ENCODE measurements at regions not wholly inside any gene's neighbourhood (a gene's known extent, or its start where the extent isn't known, plus 50 kb on each side); places are given as distances from the start of the nearest gene placed in this dataset.

DNA sequence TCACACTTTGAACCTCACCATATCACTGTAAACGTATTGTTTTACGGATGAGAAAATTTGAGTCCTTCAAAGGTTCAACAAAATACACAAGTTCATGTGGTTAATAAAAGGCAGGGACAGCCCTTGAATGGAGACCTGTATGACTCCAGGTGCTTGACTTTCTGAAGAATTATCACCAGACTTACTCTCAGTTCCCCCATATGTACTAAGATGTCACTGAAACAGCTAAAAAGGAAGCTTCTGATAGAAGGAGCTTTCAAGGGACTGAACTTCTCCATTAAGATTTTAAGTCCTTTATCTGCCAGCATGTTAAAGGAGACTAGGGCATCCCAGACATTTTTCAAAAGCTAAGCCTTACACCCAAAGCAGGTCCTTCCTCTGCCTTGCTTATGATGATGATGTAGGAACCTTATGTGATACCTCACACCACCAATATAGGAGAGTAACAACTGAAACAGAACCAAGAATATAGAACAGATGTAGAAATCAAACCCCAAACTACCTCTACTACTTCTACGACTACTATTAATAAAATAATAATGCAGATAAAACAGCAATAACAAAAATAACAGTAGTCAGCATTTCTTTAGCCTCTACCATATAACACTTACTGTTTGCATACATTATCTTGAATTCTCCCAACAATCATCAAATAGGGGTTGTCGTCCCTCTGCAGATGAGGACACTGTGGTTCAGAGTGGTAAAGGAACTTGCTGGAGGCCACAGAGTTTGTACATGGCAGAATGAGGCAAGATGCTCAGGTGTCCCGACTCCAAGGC, 273.9 kb downstream of the ELAVL2 start:
- DNase-seq: no peak

DNA sequence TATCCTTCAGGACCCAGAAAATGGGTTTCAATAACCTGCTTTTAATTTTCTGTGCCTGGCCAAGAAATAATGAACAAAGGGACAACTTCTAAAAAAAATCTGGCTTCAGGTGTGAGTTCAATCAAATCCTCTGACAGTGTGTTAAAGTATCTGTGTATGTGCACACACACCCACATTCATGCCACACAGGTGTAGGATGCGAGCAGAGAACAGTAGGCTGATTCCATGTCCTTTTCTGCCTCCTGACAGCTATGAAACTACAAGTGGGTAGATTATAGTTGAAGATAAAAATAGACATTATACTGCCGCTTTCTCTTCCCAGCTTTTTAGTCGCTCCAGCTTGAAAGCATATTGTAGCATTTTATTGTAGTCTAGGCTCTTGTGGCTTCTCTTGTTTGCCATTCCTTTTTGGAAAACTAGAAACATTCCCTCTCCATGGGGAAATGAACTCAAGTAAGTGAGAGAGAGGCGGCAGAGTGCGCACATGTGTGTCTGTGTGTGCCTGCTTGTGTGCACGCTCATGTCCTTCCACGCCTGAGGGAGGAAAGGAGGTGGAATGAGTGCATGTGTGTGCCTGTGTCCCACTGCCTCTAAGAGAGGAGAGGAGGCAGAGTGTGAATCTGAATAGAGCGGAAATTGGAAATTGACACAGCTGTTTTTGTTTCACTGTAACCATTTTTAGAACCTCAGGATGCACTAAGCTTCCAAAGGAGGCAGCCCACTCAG, 273.0 kb downstream of the ELAVL2 start:
- no peak for DNase-seq

DNA sequence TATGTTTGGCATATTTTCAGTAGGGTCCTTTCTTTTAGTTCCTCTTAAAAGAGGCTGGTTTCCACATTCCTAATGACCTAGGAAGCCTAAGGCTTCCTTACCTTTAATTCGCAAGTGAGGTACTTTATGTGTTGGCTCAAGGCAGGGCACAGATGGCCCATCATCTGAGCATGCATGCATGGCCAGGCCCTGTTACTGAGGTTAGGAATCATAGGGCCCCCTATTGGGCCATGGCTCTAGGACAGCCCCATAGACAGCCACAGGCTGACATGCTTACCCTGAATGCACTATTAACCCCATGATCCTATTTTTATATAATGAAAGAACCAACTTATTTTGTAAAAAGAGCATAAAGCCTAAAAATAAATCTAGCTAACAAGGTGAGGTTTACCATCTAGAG, 271.4 kb downstream of the ELAVL2 start:
- no peak for DNase-seq

DNA sequence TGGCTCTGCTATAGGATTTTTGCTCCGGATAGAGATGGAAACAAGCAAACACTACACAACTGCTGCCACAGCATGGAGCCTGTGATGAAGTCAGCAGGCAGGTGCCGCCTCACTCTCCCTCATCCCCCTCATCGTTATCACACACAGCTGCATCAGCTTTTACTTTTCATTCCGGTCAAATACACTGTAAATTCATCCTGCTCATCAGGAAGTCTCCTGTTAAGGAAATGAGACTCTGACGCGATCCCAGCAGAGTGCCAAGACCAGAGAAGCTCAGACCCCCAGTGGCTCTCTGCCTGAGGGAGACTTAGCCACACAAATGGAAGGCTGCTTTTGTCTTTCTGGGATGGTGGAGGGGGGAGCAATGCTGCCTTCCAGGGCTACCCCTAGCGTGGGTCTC, 270.2 kb downstream of the ELAVL2 start:
- no peak for DNase-seq

DNA sequence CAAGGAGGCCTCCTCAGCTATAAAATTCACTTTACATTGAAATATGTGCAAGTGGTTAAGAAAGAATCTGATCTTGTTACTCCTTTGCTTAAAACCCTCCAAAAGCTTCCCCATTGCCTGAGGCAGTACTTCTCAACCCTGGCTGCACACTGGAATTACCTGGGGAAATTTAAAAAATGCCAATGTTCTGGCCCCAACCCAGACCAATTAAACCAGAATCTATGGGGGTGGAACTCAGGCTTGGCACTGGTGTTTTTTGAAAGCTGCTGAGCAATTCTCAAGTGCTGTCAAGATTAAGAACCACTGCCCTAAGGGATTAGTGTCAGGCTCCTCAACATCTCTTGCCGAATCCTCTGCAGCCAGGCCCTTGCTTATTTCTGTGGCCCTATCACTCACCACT, 269.6 kb downstream of the ELAVL2 start:
- DNase-seq: no peak

DNA sequence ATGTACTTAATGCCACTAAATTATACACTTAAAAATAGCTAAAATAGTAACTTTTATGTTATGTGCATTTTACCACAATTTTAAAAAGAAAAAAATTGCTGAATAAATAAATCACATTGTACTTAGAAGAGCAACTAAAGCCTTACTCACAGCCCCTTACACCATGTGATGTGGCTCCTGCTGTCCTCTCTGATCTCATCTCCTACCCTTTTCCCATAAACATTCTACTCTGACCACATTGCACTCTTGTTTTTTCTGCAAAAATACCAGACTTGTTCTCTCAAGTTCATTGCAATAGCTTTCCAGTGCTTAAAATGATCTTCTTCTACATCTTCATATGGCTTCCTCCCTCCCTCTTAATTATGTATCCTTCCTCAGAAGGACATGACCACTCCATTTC, 268.4 kb downstream of the ELAVL2 start:
- DNase-seq: no peak

DNA sequence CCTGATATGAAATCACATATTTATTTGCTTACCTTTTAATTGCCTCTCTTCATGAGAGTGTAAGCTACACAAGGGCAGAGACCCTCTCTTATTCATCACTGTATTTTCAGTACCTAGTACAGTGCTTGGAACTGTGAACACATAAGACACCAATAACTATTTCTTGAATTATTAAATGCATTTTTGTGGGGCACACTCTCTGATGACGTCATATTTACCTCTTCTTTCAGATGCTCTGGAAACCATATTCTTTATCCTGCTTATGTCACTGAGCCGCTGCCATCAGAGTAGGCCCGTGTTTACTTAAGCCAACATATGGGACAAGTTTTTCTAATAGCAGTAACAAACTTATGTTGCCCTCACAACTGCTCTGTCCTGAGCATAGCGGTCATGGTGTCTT, 266.5 kb downstream of the ELAVL2 start:
- no peak for DNase-seq

DNA sequence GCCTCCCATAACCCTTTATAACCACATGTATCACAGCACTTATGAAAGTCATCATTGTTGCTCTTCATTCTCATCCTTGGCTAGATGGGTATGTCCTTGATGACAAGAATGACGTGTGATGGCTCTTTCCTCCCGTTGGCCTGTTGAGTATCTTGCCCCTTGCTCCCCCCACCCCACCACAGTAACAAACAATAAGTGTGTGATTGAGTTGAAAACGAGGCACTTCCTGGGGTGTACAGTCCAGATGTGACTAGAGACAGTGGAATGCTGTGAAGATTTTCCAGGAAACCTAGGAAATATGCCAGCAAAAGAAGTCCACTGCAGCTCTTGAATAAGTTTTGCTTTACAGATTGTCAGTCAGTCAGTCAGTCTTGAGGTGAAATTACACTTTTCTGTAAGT, 262.5 kb downstream of the ELAVL2 start:
- DNase-seq: no peak

DNA sequence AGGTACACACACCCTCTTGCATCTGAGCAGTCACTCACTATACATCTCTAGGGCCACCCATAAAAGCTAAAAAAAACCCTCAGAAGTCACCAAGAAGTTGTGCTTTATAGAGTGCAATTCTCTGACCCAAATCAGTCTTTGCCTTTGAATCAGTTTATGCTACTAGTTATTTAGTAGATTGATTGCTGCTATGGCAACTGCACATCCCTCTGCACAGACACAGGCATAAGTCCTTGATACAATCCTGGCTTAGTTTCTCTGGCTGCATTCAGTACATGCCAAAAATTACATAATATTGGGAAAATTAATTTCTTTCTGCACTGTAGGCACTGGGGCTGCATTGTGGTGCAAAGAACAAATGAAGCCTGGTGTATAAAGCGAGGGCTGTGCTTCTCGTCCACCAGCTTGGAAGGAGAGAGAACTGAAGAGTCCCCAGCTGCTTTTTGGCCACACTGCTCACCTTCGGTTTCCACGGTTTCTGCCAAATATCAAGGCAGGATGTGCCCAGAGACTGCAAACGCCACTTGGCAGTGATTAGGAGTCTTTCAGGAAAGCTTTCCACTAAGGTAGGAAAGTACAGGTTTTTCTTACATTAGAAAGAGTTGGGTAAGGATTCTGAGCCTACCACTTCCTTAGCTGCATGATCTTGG, 258.4 kb downstream of the ELAVL2 start:
- DNase-seq: no peak

DNA sequence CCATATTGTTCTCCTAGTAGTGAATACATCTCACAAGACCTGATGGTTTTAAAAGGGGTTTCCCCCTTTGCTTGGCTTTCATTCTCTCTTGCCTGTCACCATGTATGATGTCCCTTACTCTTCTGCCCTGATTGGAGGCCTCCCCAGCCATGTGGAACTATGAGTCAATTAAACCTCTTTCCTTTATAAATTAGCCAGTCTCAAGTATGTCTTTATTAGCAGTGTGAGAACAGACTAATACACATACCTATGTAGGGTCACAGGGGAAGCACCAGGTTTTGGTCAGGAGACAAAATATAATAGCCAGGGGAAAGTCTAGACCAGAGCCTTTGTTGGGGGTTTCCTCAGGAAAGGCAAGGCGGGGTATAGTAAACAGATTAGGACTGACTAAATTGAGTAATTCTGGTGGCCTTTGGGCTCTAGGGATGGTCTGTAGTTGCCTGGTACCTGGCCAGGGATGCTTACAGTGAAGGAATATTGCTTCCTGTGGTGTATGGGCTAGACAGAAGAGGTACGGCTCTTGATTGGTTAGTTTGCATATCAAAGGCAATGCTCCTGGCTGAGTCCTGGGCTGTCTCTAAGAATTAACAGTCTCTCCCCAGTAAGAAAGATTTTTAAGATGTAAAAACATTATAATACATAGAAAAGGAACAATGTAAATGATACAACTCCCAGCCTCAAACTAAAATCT, 254.5 kb downstream of the ELAVL2 start:
- DNase-seq: no peak

DNA sequence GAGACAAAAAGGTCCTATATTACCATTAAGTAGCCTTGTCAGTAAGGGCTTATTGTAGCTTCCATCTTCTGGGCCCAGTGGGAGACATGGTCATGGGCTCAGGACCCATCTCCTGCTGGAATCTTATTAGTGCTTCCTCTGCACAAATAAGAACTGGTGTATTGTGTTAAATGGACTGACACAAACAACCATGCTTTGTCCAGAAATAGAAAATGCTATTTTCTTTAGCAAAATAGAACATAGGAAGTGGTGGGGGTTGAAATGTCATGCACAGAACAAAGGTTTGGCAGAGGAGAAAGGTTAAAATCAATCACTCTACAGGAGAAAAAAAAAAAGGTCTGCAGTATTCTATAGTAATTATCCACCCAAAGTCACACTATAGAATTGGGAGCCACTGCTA, 252.2 kb downstream of the ELAVL2 start:
- DNase-seq: no peak

DNA sequence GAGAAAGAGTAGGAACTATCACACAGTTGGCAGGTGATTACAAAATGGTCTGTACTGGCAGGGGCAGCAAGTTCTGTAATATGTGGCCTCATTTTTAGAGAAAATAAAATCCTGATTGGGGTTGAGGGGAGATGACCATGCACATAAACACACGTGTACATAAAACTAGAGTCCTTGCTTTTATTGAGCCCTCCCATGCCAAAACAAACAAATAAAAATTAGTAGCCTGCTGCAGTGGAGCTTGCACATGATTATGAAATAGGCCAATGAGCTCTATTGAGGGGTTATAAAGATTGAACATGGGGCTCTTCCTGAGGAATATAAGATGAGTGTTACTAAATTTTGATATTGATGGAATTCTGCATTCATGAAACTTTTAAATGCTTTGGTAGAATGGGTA, 248.4 kb downstream of the ELAVL2 start:
- no peak for DNase-seq

DNA sequence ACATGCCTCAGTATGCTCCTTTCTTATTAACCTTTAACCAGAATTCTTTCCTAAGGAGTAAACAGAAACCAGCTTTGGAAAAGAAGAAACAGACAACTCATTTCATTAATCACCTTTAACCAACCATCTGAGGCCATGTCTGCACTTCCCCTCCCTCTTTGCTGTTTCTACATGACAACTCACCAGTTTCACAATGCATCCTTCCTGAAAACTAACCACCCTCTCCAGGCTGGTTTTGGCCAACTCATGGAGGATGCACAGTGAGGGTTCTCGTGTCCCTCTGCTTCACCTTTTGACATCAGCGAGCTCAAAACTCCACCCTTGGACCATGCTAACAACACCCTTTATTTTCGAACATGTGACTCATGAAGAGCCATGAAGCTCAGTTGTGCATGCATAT, 244.1 kb downstream of the ELAVL2 start:
- DNase-seq: no peak

DNA sequence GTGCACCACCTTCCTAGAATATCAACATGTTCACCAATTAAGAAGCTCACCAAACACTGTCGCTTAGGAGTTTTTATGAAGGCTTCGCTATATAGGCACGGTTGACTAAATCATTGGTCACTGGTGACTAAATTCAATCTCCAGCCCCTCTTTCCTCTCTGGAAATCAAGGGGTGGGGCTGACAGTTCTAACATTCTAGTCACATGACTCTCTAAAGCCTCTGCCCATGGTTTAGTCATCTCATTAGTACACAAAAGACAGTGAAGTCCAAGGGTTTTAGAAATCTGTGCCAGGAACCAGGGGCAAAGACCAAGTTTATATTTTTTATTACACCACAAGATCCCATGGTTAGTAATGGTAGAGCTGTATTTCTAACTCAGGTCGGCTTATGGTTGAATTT, 243.2 kb downstream of the ELAVL2 start:
- DNase-seq: no peak

DNA sequence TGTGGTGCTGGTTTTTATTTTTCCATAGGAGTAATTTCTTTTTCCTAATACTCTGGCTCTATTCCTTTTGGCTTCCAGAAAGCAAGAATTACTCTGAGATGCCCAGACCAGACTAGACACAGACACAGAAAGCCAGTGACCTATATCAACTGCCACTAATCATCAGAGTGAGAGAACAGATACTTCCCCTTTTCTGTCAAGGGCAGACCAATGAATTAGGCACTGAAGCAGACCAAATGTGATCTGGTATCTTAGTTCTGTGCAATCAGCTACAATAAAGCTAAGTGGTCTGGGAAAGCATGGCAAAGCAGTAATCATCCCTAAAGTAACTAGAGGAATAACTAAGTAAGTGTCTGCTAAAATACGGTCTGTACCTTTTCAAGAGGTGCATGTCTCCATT, 239.1 kb downstream of the ELAVL2 start:
- DNase-seq: no peak

DNA sequence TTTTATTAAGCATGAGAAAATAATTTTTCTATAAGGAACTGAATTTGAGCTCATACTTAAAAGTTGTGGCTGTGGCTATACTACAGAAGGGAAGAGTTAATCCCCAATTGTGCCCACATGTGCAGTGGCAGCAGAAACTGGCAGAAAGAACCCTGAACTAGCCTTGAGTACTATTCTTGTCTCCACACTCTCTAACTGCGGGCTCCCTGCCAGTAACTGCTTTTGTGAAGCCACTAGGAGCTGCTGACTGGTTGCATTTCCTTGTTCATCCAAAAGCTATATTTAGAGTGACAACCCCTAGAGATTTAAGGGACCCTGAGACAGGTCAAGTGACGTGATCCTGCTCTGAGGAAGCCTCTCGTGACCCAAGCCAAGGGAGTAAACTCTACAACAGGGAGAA, 238.6 kb downstream of the ELAVL2 start:
- no peak for DNase-seq

DNA sequence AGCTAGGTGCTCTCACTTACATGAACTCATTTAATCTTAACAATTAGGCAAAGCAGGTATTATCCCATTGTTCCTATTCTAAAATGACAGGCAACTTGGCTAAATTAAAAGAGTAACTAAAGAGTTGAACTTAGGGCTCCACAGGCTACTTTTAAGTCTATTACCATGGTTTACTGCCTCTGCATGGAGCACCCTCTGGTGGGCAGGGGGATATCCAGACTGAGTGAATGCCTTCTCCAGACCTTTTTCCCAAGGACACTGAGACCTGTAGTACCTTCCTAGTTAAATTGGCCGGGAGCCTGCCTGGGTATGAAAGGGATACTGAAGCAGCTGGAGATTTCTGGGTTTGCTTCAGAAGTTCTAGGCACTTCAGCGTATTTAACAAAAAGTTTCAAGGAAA, 238.1 kb downstream of the ELAVL2 start:
- no peak for DNase-seq

DNA sequence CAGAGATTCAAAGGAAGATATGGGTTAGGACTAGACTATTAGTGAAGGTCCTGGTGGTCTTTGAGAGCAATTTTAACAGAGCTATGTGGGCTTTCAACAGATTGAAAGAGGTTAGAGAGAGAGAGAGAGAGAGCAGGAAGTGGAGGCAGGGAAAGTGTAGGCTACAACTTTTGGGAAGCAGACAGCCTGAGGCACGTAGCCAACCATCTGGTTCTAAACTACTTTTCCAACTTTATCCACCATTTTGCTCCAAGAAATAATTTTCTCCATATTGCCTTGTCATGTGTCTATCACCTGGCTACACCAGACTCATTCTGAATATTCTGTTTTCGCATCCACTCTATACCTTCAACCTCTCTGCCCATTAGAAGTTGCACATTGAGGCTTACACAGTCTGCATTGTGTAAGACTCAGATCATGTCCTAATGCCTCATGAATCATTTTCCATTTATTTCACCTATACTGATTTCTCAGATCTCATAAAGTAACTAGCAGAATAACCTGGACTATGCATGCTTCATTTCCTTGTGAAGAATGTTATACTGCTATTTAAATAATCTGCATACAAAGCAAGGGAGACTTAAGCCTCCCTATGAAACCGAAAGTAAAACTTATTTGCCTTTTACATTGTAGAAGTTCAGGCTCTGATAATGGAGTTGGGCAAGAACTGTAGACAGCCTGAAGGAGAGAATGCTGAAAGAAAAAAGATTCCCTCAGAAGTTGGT, 235.6 kb downstream of the ELAVL2 start:
- no peak for DNase-seq

DNA sequence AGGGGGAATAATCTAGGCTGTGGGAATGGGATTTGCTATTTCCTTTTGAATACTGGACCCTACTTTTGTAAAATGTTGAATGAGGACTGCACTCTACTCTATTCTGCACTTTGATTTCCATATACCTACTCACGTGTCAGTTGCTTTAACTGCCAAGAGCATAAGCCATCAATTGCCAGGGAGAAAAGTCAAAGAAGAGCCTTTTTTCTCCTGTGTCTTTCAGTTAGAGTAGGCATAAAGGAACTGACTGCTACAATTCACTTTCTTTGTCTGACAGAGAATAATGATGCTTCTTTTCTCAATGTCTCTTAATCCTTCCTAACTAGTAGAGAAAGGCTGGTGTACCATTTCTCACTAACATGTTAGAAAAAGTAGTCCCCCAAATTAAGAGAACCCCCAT, 231.6 kb downstream of the ELAVL2 start:
- no peak for DNase-seq

DNA sequence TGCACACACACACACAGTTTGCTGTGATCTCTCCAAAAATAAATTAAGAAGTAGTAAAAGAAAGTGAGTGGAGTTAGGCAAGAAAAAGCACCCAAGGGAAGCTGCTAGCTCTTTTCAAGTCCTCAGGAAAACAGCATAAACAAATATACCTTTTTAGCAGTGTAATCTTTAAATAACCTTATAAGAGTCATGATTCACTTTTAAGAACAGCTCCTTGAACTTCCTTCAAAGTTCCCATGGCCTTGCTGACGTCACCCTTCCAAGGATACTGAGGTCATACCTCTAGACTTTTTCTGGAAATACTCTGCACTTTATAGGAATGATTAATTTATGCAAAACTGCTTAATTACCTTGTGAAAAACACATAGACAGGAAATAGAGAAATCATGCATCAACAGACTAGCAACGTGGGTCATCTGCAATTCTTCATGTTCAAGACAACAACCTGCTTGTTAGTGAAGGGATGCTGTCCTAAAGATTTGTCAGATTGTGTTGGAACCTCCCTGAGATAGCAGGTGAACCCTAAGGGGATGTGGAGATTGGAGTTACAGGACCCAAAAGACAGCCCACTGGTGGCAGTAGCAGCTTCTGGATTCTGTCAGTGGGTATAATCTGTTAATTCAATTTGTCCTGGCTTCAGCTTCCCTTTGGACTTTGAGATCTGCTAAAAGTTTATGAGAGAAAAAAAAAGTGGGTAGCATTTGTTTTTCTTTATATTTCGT, 229.0 kb downstream of the ELAVL2 start:
- no peak for DNase-seq

DNA sequence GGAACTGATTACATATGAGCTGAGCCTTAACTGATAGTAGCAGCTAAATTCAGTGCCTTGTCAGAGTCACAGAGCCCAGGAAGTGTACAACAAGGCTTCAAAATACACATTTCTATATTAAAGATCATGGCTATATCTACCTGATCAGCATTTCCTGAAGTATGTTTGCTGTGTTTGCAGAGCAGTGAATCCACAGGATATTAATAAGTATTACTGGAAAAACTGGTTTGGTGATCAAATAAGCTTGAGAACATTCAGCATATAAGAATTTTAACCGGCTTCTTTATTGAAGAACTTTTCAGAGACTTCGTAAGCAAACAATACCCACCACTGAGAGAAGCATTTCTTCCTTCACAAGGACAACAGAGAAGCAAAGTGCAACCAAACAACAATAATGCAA, 227.0 kb downstream of the ELAVL2 start:
- DNase-seq: no peak

DNA sequence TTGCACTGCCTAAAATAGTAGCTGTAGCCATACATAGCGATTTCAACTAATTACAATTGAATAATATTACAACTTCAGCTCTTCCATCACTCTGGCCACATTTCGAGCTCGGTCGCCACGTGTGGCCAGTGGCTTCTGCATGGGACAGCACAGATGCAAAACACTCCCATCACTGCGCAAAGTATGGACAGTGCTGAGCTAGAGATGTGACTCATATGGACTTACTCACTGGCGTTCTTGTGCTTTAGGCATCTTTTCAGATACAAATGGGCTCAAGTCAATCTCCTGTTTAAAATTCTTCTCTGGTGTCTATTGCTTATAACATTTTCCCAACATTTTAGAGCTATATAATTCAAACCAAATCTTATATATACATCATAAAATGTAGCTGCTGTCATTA, 222.7 kb downstream of the ELAVL2 start:
- no peak for DNase-seq
